HG03175 (cell line): ENCODE measurements at regions not wholly inside any gene's neighbourhood (a gene's known extent, or its start where the extent isn't known, plus 50 kb on each side); places are given as distances from the start of the nearest gene placed in this dataset.
A peak's percentile ranks its signal among the peaks of the same experiment; 100 is the strongest.
"Not testable (repeated sequence)": the region's sequence is repeated elsewhere in the genome, so short reads cannot be mapped to it uniquely, and the experiment has no call there.

ENCODE experiments used
- ATAC-seq: cut with Tn5 transposase; IDR thresholded peaks from one replicate; pipeline ENCODE4 v1.9.1; 2021; ENCODE audit warnings: mild to moderate bottlenecking, moderate library complexity; ENCODE audit not compliant: unreplicated experiment

DNA sequence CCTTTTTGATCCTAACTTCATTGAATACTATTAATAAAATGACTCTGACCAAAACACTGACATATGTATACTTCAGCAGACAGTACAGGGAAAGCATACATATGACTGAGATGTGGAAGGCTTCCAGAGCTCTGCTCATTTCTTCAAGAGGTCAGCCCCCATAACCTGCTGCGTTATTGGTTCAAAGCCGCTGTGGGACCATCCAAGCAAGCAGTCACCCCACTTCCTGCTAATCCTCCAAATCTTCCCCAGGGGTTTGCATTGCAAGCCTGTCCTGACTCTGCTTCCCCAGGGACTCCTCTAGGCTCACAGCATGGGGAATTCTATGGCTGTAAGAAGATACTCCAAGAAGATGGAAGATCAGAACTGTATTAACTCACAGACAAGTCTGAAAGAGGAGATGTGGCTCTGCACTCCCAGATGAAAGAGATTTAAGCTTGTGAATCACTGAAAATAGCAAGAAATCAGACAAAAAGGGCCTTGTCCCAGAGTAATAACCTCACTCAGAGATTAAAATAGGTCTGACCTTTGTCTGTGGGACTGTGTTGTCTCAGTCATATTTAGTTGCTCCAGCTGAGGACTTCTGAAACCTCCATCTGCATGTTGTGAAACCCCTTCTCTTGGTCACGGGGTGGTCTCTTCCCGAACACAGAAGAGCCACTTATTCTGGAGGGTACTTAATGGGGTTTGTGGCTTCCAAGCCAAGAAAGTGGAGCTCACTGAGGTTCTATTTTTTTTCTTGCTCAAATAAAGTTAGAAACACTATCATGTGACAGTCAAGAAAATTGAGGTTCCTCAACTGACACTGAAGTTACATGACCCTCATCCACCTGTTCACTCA is 101.5 kb upstream of the MARCKS start:
- peak; percentile 78 for ATAC-seq

DNA sequence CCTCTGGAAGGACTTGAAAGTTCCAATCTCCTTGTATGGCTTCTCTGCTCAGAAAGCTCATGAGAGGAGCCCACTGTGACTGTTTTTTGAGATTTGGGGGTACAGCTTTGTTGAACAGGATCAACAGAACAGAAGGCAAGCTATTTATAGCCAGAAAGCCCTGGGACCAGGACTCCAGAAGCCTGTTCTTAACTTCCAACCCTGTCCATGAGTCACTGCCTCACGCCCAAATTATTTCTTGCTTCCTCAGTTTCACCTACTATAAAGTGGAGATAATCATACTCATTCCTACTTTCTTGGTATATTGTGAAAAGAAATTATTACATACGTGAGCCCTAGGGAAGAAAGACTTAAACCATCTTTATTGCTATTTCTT is 100.9 kb upstream of the MARCKS start:
- ATAC-seq = no peak

DNA sequence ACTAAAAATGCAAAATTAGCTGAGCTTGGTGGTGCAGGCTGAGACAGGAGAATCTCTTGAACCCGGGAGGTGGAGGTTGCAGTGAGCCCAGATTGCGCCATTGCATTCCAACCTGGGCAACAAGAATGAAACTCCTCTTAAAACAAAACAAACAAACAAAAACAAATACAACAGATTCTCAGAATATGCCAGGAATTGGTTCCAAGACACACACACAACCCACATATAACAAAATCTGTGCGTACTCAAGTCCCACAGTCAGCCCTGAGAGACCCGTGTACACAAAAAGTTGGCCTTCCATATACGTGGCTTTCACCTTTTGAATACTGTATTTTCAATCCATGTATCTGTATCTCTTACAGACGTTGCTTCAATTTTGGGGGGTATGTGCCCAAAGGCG is 98.9 kb upstream of the MARCKS start:
- ATAC-seq = no peak

DNA sequence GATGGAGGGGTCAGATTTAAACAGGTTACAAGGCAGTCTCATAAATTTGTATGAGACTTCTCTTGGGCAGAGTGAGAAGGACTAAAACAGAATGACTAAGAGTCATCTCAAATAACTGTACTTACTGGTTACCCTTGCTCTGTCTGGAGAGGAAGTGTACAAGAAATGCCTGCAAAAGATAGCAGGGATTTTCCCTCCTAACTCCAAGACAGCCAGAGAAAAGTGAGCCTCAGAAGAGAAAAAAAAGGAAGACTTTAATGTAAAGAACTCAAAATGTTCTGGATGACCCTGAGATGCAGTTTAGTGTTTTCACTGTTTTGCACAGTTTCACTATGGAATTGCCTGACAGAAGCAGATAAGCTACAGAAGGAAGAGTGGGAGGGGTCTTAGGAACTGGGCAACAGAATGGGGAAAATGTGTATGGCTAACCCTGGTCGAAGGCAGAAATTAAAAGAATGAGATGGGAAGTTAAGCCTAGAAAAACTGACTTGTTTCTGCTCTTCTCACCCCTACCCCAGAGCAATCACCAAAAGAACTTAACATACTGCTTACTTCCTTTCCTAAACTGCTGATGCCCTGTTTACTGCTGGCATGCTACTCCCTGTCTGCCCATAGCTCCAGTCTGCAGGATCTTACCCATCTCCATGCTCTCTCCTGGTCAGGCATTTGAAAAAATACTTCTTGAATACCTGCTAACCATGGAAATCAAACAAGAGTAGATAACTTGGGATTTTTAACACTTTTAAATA is 98.1 kb upstream of the MARCKS start:
- no peak for ATAC-seq

DNA sequence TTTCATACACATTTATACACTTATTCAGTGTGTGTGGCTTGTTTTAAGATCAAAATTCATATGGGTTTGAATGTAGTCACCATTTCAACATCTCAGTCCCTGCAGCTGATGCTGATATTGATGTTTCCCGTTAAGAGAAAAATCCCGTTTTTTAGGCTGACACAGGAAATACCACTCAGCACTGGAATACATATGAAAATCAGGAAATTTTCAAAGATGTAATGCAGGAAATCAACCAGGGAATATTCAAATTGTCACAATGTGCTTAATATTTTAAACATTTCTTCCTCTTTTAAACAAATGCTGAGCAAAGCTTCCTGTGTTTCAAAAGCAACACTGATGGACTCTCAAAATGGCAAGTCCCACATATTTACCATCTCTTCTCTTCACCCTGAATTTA is 94.5 kb upstream of the MARCKS start:
- ATAC-seq = no peak

DNA sequence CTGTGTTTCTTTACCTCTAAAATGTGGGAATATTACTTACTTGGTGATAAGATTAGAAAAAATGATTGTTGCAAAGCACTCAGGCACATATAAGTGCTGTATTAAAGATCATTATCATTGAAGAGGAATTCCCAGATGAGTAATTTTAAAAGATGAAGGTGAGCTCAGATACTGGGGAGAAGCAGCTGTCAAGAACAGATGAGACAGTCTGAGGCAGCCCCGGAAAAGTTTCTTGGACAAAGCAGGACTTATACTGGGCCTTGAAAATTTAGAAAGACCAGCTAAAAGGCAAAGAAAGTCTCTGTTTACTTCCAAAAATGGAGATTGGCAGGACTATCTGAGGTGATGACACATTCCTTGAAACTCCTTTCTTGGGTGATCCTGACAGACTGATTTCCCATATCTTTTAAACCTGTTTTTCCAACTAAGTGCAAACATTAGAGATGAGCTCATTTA is 93.8 kb upstream of the MARCKS start:
- ATAC-seq = peak; percentile 9

DNA sequence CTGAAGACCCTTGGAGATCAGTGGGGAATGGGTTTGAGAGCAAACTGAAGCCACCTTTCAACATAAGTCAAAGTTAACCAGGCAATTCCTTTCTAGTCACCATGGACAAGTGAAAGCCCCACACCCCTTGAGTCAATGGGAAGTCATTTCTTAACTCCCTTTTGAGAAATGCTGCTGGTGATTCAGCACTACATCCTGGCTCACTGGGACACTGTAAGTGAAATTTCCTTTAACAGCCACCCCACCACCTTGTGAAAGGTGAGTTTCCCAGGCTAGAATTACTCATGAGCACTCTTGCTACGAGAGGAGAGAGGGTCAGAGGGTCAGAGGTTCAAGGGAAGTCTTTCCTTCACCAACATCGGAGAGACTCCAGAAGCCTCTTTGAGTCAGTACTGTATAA is 93.3 kb upstream of the MARCKS start:
- peak; percentile 63 for ATAC-seq

DNA sequence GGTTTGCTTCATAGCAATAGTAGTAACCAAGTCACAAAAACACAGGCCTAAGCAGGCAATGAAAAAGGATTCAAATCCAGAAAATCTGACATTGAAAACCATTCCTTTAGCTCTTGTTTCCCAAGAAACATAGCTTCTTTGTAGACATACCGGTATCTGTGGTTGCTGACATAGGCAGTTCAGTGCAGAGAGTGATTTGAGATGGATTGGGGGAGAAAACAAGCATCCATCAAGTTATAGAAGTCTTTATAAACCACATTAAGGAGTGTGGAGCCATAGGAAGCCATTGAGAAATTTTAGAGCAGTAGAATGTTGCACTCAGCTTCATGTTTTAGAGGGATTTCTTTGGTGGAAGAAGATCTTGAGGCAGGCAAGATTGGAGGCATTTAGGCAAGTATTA is 91.2 kb upstream of the MARCKS start:
- ATAC-seq = no peak

DNA sequence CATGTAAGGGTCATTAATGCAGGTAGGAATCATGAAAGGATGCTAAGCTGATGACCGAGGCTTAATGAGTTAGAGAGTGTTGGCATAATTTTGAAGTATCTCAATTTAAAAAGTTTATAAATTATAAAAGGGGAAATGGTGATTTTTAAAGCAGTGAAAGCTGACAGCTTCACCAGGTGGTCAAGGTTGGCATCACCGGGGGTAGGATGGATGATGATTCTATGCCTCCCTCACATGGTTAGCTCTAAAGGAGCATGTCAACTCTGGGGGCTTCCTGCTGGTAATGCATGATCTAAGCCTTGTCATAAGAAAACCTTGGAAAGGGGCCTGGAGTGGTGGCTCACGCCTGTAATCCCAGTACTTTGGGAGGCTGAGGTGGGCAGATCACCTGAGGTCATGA is 89.2 kb upstream of the MARCKS start:
- ATAC-seq = no peak

DNA sequence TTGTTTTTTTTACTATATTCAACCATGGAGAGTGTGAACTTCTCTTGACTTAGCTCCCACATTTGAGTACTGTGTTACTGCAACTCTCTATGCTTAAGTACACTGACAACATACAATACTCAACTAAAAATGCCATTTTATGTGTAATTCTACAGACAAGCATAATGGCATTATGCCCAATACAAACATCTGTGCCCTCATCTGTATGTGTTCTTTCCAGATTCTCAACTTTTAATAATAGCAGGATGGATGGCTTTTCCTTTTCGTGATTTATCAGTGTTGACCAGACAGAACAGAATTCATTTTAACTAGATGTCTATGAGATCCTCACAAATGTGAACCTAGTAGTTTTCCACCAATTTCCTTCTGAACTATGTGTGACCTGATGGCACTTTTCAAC is 84.2 kb upstream of the MARCKS start:
- no peak for ATAC-seq

DNA sequence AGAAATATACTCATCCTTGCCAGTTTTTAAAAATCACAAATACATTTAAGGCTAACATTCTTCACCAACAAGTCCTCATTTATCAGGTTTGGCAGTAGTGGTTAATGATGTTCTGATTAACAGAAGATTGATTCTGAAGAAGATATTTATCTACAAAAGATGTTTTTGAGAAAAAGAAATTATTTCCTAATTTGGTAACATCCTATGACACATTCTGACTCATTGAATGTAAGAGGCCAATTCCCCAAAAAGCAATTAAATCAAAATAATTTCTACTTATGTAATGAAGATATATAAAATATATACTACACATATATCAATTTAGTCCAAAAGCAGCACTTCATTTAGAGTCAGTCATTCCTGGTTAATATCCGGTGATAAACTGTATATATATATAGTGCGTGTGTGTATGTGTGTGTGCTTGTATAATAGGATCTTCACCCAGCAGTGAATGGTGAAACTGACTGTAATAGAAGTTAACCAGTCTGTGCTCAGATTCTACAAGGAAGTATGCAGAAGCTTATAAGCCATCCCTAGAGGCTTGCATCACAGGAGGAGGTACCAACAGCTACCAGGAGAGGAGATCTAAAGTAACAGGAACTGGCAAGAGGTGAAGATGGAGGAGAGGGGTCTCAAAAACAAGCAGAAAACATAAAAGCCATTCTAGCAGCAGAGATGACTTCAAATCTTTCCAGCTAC is 82.9 kb upstream of the MARCKS start:
- ATAC-seq = no peak

DNA sequence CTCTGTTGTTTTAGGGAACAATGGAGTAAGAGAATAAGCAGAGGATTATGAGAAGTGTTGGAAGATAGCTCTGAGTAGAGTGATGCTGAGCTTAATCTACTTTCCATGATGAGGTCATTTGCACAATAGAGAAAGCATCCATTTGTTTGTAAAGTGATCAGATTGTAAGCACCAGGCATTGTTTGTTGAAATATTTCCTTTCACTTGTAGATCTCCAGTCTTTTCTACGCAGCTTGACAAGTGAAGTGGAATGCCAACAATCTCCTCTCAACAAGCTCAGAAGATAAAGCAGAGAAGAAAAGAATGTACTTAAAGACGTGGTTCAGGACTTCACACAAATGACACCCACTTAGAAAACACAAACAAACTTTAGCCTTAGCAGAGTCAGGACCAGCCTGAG is 80.1 kb upstream of the MARCKS start:
- ATAC-seq = no peak

DNA sequence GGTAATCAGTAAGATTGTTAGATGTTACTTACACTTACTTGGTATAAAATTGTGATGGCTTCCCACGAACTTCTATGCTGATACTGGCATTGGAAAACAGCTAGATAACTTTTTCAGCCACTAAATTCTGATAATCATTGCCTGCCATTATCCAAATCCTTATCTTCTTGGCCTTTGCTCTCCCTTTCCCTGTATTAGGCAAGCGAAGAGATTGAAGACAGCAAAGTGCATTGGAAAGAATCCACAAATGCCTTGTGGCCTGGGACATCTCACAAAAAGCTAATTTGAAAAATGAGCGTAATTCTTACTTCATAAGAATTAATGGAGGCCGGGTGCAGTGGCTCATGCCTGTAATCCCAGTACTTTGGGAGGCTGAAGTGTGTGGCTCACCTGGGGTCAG is 79.5 kb upstream of the MARCKS start:
- no peak for ATAC-seq

DNA sequence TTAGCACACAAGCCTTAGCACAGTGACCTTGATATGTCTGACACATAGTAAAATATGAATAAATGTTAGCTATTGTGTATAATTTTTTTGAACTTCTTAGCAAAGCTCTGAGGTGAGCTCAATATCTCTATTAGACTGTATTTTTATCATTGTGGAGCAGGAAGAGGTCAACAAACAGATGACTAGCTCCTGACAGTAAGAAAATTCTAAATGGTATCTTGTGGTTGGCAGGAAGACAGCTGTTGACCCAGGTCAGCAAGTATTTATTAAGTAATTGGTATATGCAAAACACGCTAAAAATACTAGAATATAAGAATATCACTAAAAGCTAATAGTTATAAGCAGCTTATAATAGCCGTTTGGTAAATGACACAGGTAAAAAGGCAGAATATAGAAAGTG is 77.5 kb upstream of the MARCKS start:
- no peak for ATAC-seq

DNA sequence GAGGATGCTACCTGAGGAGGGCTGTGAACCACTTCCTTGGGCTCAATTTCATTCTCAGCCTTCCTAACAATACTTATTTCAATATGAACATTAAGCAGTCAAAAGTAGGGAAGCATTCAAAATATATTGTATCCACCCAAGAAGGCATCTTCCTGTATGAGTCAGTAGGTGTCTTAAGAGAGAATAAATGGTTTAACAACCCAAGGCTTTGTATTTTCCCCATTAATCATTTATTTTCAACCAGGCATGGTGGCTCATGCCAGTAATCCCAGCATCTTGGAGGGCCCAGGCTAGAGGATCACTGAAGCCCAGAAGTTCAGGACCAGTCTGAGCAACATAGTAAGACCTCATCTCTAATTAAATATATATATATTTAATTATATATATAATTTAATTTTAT is 74.5 kb upstream of the MARCKS start:
- no peak for ATAC-seq

DNA sequence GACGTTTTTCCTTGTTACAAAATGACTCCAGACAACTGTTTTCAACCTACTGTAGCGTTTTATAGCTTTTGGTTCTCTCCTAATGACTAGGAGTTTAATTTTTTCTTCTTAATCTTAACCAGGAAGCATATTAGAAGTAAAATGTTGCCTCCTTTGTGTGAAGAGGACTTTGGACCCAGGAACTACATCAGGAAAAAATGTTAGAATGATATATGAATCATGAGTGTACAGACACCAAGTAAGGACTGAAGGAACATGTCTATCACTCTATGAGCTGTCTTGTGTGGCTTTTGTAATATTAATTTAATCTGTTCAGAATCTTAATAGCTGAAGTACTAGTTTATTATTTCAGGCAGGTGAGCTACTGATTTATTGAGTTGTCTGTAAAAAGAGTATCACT is 71.0 kb upstream of the MARCKS start:
- ATAC-seq = no peak

DNA sequence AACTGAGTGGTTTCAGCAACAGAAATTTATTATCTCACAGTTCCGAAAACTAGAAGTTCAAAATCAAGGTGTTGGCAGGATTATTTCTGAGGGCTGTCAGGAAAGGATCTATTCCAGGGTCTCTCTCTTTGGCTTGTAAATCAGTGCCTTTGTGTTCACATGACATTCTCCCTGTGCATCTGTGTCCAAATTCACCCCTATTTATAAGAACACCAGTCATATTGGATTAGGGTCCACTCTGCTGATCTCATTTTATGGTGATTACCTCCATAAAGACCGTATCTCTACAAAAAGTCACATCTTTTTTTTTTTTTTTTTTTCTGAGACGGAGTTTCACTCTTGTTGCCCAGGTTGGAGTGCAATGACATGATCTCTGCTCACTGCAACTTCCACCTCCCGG is 68.6 kb upstream of the MARCKS start:
- ATAC-seq = no peak

DNA sequence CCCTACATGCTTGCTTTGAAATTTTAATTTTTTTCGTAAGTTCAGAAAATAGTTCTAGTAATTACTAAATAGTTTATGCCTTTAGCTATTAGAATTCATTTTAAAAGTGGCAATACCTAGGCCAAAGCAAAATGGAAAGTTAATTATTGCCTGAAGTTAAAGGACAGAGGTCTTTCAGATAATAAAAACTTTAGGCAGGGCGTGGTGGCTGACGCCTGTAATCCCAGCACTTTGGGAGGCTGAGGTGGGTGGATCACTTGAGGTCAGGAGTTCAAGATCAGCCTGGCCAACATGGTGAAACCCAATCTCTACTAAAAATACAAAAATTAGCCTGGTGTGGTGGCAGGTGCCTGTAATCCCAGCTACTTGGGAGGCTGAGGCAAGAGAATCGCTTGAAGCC is 65.9 kb upstream of the MARCKS start:
- ATAC-seq = not testable (repeated sequence)

DNA sequence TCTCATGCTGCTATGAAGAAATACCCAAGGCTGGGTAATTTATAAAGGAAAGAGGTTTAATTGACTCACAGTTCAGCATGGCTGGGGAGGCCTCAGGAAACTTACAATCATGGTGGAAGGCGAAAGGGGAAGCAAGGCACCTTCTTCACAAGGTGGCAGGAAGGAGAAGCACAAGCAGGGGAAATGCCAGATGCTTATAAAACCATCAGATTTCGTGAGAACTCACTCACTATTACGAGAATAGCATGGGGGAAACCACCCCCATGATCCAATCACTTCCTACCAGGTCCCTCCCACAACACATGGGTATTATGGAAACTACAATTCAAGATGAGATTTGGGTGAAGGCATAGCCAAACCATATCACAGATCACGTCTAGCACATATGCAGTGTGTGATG is 61.8 kb upstream of the MARCKS start:
- ATAC-seq = not testable (repeated sequence)

DNA sequence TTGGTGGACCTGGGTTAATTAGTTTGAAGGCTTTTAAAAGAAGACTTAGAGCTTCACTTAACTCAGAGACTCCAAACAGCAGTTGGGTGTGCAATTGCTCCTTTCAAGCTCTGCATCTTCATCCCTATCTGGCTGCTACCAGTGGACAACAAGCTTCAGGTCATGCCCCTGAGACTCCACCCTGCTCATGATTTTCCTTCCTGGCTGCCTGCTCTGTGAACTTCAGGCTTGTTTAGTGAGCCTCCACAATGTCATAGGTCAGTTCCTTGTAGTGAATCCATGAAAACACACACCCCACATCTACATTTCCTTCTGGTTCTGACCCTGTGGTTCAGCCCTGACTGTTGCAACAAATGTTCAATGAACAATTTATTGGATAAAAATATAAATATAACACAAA is 61.1 kb upstream of the MARCKS start:
- ATAC-seq = no peak

DNA sequence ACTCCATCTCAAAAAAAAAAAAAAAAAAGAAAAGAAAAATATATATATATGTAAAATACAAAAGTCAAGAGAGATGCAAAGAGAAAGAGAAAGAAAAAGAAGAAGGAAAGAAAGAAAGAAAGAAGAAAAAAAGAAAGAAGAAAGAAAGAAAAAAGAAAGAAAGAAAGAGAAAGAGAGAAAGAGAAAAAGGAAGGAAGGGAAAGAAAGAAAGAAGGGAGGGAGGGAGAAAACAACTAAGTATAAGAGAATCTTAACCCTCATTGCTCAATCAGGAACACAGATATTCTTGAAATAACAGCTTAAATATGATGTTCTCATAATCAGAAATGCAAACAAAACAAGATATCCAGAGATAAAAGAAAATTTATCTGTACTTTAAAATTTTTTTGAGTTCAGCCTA is 54.4 kb upstream of the MARCKS start:
- ATAC-seq = no peak
